GM12891 (cell line): ENCODE measurements at regions not wholly inside any gene's neighbourhood (a gene's known extent, or its start where the extent isn't known, plus 50 kb on each side); places are given as distances from the start of the nearest gene placed in this dataset.

Experiments used
- DNase-seq: peaks from one replicate; pipeline ENCODE4 v3.0.0; 2011; ENCODE audit warnings: low spot score; ENCODE audit not compliant: insufficient read length
- FAIRE-seq: peaks from 2 replicates; lab custom pipeline; 2011; peaks lifted over from hg19 to GRCh38; lab: Jason Lieb, UNC
- PAX5 ChIP-seq: IDR thresholded peaks from 2 replicates; pipeline ENCODE4 v1.6.1; 2011; ENCODE audit warnings: low read length, moderate library complexity, mild to moderate bottlenecking; ENCODE audit not compliant: insufficient read depth, severe bottlenecking
- POLR2A ChIP-seq: IDR thresholded peaks from 2 replicates; pipeline ENCODE4 v1.6.1; 2011; ENCODE audit warnings: low read depth, low read length, control low read depth
- POLR2AphosphoS5 ChIP-seq: IDR thresholded peaks from 2 replicates; pipeline ENCODE4 v1.6.1; 2011; ENCODE audit warnings: low read depth, low read length, control low read depth
- POU2F2 ChIP-seq: IDR thresholded peaks from 2 replicates; pipeline ENCODE4 v1.6.1; 2011; ENCODE audit warnings: low read depth, mild to moderate bottlenecking, control low read depth, low read length, moderate library complexity
- SPI1 ChIP-seq: IDR thresholded peaks from 2 replicates; pipeline ENCODE4 v1.6.1; 2011; ENCODE audit warnings: low read depth, low read length, control low read depth
- TAF1 ChIP-seq: IDR thresholded peaks from 2 replicates; pipeline ENCODE4 v1.6.1; 2011; ENCODE audit warnings: low read depth, low read length, control low read depth

GRCh38 chr16:64047207-64047606, 1074.7 kb downstream of the CDH11 start:
- no peak for DNase-seq
- TF ChIP-seq POU2F2 (no peak), POLR2A (no peak), SPI1 (no peak), POLR2AphosphoS5 (no peak), PAX5 (no peak), TAF1 (no peak)
- FAIRE-seq, result no peak

- DNase-seq (no peak), FAIRE-seq (no peak)
- TF ChIP-seq PAX5 (no peak), TAF1 (no peak), POLR2AphosphoS5 (no peak), POU2F2 (no peak), SPI1 (no peak), POLR2A (no peak)
Measured at GRCh38 chr16:64035337-64035736, 1086.5 kb downstream of the CDH11 start.

DNA sequence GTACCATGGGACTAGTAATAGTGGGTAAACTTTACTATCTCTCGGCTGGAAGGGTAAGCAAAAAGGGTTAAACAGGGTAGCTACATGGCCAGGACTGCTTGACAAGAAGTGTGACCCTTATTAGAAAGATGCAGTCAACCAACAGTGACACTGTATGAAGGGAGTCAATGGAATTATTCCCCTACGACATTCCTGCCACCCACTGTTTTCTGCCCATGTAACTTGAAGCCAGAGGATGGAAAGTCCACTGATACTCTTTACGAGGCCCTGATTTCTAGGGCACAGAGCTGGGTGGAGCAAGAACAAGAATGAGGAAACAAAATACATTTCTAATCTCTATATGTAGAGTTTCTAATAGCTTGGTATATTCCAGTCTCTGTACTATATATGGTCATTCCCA, 1102.5 kb downstream of the CDH11 start:
- DNase-seq (no peak), FAIRE-seq (no peak)
- TF ChIP-seq POU2F2 (no peak), PAX5 (no peak), POLR2AphosphoS5 (no peak), POLR2A (no peak), SPI1 (no peak), TAF1 (no peak)

DNA sequence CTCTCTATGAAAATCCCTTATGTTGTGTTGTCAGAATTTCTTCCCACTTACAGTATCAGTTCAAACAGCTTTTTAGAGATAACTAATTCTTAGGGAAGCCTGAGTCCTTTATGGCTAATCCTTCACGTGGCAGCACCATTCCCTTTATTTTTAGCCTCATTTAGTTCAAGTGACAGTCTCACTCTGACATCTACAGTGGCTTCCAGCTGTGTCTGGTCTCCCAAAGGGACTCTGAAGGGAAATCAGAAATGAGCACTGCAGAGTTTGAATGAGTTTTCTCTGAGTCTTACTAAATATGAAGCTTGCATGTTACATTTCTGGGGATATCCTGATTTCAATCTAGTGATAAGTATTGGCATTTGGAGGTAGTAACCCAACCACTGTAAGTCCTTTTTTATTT, 1104.1 kb downstream of the CDH11 start:
- FAIRE-seq (no peak), DNase-seq (no peak)
- TF ChIP-seq PAX5, result no peak
- TF ChIP-seq POLR2AphosphoS5, result no peak

DNA sequence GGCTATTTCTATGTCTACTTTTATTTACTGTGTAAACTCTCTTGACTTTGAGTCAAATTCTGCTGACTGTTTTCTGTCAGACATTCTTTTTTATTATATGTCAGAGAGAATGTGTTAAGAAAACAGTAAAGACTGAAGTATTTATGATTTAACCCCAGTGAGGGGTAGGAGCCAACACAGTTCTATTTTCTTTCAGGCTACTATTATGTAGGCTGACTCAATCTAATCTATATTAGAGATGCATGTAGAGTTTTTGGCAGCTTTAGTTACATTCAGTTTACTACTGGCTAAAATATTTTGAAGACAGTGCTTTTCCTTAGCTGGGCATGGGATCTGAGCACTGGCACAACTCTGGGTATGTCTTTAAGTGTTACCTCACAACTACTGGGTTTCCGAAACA, 1108.0 kb downstream of the CDH11 start:
- TF ChIP-seq PAX5 (no peak), SPI1 (no peak), POLR2AphosphoS5 (no peak), TAF1 (no peak), POU2F2 (no peak), POLR2A (no peak)
- no peak for FAIRE-seq
- no peak for DNase-seq

DNA sequence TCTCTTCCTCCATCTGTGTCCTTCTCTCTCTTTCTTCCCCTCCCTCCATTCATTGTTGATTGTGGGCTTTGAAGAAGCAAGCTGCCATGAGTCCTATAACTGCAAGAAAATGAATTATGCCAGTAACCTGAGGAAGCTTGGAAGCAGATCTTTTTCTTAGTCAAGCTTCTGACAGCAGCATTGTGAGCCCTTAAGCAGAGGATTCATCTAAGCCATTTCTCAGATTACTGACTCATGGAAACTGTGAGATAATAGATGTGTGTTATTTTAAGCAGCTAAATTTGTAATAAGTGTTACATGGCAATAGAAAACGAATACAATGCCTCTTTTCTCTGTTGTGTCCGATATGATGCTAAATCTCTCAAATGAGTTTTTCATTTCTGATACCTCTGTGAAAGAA, 1109.7 kb downstream of the CDH11 start:
- TF ChIP-seq POLR2AphosphoS5 (no peak), PAX5 (no peak), SPI1 (no peak), TAF1 (no peak), POU2F2 (no peak), POLR2A (no peak)
- FAIRE-seq (no peak), DNase-seq (no peak)

GRCh38 chr16:64011650-64012049, 1110.2 kb downstream of the CDH11 start:
- no peak for DNase-seq
- FAIRE-seq, result no peak
- TF ChIP-seq PAX5, result no peak
- no peak for TF ChIP-seq POU2F2
- TF ChIP-seq SPI1, result no peak

DNA sequence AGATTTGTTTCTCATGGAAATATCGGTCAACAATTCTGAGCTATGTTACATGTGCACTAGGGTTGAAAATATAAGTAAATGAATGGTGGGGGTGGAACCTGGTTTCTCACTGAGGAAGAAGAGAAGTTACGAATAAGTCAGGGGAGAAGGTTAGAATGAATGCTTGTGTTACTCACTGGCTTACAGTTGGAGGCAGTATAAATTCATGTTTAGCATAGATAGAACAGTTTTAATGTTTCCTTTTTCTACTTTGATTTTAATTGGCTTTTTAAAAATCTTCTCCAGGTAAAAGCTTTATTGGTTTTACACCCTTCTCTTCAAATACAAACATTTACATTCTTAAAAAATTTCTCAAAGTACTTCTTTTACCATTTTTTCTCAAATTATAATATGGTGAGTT, 1113.7 kb downstream of the CDH11 start:
- FAIRE-seq (no peak), DNase-seq (no peak)
- no peak for TF ChIP-seq POU2F2
- no peak for TF ChIP-seq POLR2AphosphoS5
- no peak for TF ChIP-seq TAF1
- TF ChIP-seq PAX5, result no peak
- no peak for TF ChIP-seq POLR2A
- TF ChIP-seq SPI1, result no peak

DNA sequence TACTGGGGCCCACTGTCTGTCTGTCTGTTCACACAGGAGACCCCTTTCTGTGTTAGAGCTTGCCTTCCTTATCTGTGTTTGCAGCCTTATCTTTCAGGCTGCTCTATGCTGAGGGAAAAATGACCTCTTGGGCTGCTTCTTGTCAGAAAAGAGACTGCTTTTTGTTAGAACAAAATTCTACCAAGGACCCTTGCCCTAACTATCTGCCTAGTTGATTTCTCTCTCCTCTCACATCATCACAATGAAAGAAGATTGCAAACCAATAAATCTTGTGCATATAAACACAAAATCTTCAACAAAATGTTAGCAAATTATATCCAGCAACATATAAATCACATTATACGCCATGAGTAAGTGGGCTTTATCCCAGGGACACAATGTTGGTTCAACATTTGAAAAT, 1117.7 kb downstream of the CDH11 start:
- FAIRE-seq (no peak), DNase-seq (no peak)
- no peak for TF ChIP-seq PAX5
- TF ChIP-seq SPI1, result no peak
- TF ChIP-seq TAF1, result no peak
- no peak for TF ChIP-seq POLR2A
- no peak for TF ChIP-seq POU2F2
- no peak for TF ChIP-seq POLR2AphosphoS5

GRCh38 chr16:63995025-63995424, 1126.8 kb downstream of the CDH11 start:
- DNase-seq, result no peak
- TF ChIP-seq POLR2A (no peak), POU2F2 (no peak), POLR2AphosphoS5 (no peak), SPI1 (no peak), PAX5 (no peak), TAF1 (no peak)
- no peak for FAIRE-seq
